ENCODE measurements at regions not wholly inside any gene's neighbourhood (a gene's known extent, or its start where the extent isn't known, plus 50 kb on each side); places are given as distances from the start of the nearest gene placed in this dataset.

GRCh38 chr20:22473293-22473692, 111.1 kb downstream of the FOXA2 start:
- TF ChIP-seq, protein P1, sequence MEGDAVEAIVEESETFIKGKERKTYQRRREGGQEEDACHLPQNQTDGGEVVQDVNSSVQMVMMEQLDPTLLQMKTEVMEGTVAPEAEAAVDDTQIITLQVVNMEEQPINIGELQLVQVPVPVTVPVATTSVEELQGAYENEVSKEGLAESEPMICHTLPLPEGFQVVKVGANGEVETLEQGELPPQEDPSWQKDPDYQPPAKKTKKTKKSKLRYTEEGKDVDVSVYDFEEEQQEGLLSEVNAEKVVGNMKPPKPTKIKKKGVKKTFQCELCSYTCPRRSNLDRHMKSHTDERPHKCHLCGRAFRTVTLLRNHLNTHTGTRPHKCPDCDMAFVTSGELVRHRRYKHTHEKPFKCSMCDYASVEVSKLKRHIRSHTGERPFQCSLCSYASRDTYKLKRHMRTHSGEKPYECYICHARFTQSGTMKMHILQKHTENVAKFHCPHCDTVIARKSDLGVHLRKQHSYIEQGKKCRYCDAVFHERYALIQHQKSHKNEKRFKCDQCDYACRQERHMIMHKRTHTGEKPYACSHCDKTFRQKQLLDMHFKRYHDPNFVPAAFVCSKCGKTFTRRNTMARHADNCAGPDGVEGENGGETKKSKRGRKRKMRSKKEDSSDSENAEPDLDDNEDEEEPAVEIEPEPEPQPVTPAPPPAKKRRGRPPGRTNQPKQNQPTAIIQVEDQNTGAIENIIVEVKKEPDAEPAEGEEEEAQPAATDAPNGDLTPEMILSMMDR (IDR thresholded peaks at IDR 0.05): no peak
- TF ChIP-seq POLR2A (IDR thresholded peaks at IDR 0.05) (no peak), POLR2AphosphoS5 (IDR thresholded peaks at IDR 0.05) (no peak), EP300 (IDR thresholded peaks at IDR 0.05) (no peak)

Measured in sigmoid colon (tissue), 4 donors.